HG03045 (cell line): ENCODE measurements at regions not wholly inside any gene's neighbourhood (a gene's known extent, or its start where the extent isn't known, plus 50 kb on each side); places are given as distances from the start of the nearest gene placed in this dataset.
A peak's percentile ranks its signal among the peaks of the same experiment; 100 is the strongest.
"Not testable (repeated sequence)": the region's sequence is repeated elsewhere in the genome, so short reads cannot be mapped to it uniquely, and the experiment has no call there.

Experiments used
- ATAC-seq: cut with Tn5 transposase; IDR thresholded peaks from one replicate; pipeline ENCODE4 v1.9.1; 2021; ENCODE audit warnings: mild to moderate bottlenecking, moderate library complexity; ENCODE audit not compliant: unreplicated experiment

DNA sequence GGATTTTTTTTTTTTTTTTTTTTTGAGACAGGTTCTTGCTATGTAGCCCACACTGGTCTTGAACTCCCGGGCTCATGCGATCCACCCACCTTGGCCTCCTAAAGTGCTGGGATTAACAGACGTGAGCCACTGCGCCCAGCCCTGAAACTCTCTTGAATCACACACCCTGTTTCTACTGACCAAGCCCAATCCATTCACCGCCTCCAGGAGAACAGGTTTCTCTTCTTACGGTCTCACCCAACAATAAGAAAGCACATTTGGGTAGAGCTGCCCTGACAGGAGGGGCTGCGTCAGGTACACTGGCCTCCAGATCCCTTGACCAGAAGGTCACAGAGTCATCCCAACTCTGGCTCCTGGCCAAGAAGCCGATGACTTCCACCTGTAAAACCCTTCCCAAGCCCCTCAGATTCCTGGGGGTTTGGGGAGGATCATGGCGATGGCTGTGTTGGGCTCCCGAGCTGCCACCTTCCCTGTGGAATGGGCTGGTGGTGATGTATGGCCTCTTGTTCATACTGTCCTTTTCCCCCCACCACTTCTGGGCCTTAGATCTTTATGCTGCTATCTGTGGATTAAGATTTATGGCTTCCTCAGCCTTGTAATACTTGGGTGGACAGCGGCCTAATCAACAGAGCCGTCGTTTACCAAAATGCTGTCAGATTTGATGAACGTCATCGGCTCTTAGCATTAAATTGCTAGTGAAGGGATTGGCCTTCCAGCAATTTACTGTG lies 89.1 kb downstream of the KATNIP start:
- ATAC-seq, result no peak

DNA sequence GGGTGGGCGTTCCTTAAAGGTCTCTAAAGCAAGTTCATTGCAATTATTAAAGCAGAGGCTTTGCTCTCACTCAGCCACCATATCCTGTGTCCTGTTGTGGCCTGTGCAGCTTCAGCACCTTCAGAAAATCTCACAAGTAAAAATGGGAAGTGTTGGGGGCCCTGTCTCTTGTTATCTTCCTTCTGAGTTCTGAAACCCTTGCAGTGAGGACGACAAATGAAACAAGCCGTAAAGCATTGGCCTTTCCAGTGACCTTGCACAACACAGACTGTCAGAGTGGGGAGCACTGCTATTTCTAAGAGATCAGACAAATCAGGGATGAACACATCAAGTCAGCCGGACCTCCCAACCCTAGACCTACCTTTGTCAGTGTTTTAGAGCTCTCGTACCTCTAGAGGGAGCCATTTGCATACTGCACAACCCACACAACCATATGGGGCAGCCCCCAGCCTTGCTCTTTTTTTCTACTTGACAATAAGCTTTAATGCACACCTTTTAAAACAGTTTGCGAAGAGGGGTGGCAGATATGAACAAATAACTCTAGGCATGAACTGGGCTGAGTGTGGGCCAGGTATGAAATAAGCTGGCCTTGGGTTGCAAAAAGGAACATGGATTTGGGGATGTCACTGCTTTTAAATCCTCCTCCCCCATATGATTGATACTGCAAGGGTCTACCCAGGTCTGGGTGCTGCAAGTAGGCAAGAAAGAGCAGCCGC lies 89.8 kb downstream of the KATNIP start:
- ATAC-seq, result peak; percentile 60

DNA sequence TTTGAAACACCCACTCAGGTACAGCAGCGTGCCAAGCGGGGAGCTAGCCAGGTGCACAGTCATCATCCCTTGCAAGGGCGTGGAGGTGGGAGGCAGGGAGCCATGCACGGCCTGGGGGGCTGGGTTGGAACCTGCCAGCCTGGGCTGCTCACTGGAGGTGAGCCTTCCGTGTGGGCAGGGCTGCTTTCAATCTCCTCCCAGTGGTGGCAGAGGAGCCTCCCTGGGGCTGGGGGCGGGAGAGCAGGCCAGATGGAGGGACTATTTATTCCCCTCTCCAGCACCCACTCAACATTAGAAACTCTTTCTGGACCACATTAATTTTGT lies 90.3 kb downstream of the KATNIP start:
- ATAC-seq, result no peak

DNA sequence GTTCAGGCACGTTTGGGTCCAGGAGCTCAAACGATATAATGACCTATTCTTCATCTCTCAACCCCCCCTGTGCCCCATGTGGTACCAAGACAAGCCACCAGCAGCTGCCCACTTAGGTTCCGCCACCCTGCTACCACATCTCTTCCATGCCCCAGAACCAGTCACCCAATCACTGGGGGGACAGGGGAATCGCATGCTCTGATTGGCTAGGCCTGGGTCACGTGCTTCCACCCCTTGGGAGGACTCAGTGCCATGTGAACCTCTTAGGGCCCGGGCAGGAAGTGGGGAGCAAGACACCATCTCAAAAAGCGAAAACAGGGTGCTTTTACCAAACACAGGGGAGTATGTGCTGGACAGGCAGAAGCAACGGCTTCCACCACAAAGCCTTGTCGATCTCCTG lies 91.3 kb downstream of the KATNIP start:
- ATAC-seq, result no peak

DNA sequence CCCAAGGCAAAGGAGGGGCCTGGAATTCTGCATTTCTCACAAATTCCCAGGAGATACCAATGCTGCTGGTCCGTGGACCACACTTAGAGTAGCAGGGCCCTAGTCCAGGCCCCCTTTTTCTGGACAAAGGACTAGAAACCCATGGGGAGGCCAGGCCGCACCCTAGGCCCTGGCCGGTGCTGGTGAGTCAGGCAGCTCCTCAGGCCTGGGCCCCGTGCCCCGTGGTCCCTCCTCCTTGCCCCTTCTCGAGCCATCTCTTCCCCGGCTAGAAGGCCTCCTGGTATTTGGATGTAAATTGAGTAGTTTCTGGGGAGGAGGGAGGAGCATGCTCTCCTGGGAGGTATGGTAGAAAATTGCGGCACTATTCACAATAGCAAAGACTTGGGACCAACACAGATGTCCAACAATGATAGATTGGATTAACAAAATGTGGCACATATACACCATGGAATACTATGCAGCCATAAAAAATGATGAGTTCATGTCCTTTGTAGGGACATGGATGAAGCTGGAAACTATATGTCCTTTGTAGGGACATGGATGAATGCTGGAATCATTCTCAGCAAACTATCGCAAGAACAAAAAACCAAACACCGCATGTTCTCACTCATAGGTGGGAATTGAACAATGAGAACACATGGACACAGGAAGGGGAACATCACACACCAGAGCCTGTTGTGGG lies 91.9 kb downstream of the KATNIP start:
- not testable (repeated sequence) for ATAC-seq

DNA sequence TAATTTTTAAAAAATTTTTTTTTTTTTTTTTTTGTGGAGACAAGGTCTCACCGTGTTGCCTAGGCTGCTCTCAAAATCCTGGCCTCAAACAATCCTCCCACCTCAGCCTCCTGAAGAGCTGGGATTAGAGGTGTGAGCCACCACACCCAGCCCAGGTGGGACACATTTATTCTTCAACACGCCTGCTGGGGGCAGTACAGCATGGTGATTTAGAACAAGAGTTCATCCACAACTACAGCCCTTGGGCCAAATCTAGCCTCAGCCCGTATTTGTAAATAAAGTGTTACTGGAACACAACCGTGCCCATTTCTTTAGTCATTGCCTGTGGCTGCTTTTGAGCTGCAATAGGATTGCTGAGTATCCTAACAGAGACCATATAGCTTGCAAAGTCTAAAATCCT lies 92.8 kb downstream of the KATNIP start:
- no peak for ATAC-seq

DNA sequence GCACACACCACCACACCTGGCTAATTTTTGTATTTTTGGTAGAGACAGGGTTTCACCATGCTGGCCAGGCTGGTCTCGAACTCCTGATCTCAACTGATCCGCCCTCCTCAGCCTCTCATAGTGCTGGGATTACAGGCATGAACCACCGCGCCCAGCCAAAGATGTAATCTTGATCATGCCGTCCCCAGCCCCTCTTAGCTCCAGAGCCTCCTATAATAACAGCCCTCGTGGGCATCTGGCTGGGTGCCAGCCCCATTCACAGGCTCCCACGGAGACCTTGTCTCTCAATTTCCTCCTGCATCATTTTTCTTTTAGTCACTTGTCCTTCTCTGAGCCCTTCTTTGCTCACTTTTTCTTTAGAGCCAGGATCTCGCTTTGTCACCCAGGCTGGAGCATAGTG lies 94.2 kb downstream of the KATNIP start:
- no peak for ATAC-seq

DNA sequence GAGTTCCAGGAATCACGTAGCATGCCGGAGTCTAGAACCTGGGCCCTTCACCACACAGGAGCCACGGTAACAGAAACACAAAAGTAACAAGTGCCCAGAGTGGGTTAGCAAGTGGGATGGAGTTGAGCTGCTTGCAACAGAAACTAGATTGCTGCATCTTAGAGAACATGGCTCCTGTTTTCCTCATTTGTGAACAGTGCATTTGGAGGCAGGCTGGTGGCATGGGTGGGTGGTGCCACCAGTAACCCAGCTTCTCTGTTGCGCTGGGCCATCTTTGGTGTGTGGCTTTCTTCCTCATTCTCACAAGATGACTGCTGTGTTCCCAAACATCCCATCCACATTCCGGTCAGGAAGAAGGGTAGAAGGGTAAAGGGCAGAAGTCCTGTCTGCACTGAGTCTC lies 95.5 kb downstream of the KATNIP start:
- no peak for ATAC-seq

DNA sequence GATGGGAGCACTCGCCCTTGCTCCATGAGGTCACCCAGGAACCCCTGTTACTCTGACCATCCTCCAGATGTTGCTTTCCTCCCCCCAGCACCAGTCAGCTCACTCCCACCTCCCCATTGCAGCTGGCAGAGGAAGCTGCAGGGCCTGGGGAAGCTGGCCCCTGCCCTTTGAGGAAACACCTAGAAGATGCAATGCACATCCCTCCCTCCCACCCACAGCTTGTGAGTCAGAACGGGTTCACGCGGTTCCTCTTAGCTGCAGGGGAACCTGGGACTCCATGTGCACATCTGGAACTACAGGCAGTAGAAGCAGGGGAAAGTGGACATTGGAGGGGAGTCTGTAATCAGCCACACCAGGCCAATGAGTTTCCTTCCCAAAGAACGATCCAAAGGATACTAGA lies 96.9 kb downstream of the KATNIP start:
- no peak for ATAC-seq

DNA sequence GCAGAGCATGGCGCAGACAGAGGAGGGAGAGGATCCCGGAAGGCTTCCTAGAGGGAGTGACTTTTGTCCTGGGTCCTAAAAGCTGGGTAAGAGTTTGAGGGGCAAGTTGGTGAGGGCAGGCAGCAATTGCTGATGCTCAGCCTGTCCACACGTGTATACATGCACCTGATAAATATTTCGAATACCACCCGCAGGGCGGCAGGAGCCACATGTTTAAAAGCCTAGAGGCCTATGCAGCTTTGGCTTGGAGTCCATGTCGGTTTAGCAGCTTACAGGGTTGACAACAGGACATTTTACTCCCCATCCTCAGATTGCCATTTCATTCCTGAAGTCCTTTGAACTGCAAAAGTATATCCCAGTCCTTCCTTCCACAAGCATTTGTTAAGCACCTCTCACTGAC lies 99.1 kb downstream of the KATNIP start:
- ATAC-seq, result no peak

DNA sequence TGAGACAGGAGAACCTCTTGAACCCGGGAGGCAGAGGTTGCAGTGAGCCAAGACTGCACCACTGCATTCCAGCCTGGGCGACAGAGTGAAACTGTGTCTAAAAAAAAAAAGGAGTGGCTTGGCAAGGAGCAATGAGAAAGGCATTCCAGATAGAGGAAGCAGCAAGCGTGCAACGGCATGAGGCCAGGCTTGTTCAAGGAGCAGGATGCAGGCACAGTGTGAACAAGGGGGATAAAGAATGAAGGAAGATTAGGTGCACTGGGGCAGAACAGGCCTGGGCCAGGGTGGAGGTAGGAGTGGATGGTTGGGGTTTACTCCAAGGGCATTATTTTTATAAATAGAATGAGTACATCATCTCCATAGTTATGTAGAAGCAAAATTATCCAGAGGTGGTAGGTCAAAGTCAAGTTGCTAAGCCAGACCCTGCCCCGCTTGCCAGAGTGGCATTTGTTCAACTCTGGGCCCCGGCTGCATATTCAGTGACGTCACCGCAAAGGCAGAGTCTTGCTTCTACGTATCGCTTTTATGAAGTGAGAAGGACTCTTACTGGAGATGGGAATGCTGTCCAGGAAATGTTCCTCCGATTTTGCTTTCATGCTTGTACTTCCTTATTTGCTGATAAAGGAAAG lies 100.2 kb downstream of the KATNIP start:
- ATAC-seq, result no peak

DNA sequence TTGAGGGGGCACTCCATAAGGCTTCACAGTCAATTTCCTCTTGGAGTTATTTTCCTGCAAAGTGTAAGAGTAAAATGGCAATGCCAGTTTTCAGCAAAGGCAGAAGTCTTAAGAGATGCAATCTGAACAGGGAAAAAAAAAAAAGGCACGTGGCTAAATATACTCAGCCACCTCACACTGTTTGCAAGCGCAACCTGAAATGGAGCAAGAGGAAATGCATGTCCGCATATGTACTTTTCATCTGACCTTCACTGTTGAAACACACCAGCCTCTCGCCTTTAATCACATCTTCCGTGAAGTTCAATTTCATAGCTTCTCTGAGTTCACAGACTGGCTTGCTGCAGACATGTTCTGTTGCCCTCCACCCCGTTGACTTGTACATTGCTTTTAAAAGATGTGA lies 101.4 kb downstream of the KATNIP start:
- no peak for ATAC-seq

DNA sequence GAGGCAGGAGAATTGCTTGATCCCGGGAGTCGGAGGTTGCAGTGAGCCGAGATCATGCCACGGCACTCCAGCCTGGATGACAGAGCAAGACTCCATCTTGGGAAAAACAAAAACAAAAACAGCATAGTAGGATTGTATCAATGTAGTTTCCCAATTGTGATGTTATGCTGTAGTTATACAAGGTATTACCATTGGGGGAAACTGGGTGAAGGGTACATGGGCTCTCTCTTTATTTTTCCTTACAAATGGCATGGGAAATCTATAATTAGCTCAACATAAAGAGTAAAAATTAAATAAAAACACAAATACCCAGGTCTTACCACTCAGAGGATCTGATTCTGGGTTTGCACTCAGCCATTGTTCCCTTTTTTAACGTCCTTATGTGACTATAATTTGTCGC lies 107.9 kb downstream of the KATNIP start:
- ATAC-seq, result no peak

DNA sequence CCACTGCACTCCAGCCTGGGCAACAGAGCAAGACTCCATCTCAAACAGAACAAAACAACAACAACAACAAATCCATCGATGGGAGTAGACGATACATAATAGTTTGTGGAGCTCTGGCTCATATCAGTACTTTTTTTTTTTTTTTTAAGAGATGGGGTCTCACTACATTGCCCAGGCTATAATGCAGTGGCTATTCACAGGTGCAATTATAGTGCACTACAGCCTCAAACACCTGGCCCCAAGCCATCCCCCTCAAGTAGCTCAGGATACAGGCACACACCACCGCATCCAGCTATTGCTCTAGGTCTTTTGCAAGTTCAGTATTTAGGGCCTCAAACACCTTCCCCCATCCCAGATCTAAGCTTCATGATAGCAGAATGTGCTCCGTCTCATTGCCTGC lies 110.6 kb downstream of the KATNIP start:
- ATAC-seq, result no peak

DNA sequence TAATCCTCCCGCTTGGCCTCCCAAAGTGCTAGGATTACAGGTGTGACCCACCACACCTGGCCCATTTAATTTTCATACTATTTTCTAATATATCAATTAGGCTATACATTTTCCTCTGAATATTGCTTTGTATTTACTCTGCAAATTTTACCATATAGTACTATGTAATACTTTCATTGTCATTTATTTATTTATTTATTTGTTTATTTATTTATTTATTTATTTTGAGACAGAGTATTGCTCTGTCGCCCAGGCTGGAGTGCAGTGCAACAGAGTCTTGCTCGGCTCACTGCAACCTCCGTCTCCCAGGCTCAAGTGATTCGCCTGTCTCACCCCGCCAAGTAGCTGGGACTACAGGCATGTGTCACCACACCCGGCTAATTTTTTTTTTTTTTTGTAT lies 113.3 kb downstream of the KATNIP start:
- ATAC-seq, result not testable (repeated sequence)

DNA sequence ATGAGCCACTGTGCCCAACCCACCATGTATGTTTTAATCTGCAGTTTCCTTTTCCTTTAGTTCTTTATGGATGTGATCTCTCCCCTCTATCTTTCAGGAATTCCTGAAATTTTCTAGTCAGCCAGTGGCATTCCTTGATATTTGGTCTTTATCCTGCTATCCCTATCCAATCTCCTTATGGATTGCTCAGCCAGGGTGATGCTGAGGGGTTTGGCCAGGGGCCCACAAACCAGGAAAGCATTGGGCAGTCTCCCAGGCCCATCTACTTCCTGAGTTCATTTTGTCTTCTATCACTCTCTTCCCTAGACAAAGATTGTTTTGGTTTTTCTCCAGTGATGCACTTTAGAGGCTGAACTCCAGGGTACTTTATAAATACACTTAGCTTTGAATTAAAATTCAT lies 115.9 kb downstream of the KATNIP start:
- ATAC-seq, result no peak

DNA sequence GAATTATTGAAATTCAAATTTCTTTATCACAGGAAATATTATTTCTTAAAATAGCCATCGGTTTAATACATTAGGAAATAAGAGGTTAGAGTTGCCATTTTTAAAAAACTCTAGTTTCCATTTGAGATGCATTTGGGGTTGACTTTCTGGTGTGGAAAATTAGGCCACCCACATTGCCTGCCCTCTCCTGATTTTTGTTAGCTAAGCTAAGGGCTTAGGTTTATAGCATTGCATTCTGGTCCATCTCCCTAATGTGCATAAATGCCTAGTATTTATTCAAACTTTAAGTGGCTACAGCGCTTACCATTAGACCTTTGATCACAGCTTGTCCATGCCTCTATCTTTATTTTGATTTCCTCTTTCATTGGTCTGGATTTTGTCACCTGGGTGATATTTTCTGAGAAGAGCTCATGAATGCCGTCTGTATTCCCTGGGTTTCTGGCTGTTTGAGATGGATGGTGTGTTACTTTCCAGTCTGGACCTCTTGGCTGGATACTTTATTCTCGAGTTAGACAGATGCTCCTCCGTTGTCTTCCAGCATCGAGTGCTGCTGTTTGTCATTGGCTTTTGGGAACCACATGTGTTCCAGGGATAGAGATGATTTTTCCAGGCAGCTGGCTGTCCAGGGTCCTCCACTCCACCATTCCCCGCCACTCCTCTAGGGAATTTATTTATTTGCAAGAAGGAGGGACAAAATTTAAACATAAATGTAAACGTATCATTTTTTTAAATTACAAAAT lies 120.3 kb downstream of the KATNIP start:
- no peak for ATAC-seq

DNA sequence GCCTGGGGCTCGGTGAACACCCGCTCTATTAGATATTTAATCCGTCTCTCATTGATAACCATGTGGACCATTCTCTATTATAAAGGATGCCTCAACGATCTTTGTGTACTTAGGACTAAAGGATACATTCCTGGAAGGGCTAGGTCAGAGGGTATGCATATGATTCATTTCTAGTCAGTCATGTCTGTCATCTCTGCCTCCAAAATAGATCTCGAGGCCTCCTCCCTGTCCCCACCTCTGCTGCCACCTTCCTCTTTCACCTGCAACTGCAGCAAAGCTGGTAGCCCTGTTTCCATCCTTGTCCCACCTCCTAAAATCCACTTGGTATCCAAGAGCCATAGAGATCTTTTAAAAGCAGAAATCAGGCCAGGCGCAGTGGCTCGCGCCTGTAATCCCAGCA lies 121.5 kb downstream of the KATNIP start:
- no peak for ATAC-seq

DNA sequence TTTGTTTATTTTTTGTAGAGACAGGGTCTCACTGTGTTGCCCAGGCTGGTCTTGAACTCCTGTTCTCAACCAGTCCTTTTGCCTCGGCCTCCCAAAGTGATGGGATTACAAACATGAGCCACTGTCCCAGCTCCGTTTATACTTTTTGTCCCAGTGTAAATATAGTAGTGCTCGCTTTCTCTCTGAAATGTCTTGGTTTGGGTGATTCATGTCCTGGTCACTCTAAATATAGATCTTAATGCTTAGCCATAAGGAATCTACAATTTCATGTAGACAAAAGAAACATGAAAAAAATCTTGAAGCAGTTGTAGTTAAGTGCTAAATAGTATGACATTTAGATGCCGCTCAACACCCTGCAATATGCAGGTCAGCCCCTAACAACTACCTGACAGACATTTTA lies 126.9 kb downstream of the KATNIP start:
- no peak for ATAC-seq

DNA sequence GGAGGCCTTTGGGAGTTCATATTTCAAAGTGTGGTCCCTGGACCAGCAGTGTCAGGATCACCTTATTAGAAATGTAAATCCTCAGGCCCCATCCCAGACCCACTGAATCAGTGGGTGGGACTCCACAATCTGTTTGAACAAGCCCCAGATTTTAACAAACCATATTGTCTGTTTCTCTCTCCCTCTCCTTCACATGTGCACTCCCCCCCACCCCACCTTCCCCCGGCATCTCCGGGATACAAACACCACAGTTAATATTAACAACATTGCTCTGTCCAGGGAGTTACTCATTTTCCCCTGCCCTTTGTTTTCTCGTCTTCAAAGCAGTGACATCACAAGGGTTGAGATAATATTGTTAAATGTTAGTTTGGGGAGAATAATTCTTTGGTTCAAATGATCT lies 127.3 kb downstream of the KATNIP start:
- no peak for ATAC-seq

DNA sequence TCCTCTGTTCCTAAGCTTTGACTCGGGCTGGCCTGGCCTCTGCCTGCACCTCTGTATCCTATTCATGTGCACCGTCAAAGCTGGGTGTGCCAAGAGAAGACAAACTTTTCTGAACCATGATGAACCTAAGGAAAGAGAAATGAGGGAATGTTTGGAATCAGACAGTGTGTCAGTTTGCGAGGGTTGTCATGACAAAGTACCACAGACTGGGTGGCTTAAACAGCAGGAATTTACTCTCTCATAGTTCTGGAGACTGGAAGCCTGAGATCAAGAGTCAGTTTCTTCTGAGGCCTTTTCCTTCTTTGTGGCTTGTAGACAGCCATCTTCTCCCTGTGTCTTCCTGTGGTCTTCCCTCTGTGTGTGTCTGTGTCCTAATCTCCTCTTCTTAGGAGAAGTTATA lies 129.0 kb downstream of the KATNIP start:
- ATAC-seq, result no peak
